ENCODE measurements at regions not wholly inside any gene's neighbourhood (a gene's known extent, or its start where the extent isn't known, plus 50 kb on each side); places are given as distances from the start of the nearest gene placed in this dataset.

GRCh38 chr6:10196090-10196489, 218.8 kb downstream of the TFAP2A start:
- no peak overlapping the region for H2AFZ ChIP-seq (ENCODE audit: low read length)

More at GRCh38 chr6:10196090-10196489, 218.8 kb downstream of the TFAP2A start:
- no peak overlapping the region for H3T11ph ChIP-seq (ENCODE audit: low read length)
- 0 out of 4 replicates have a peak, but pooled peaks cover 0 to 4% of the 10 kb centered on the region in 2 experiments for H3K4me1 Mint-ChIP-seq
- no peak for TF ChIP-seq CTCF (conservative IDR thresholded peaks at IDR 0.05)
- no peak overlapping the region for H2BK5ac ChIP-seq (ENCODE audit: insufficient read length, low read length)
- H4K91ac ChIP-seq (ENCODE audit: insufficient read length, low read depth, low read length) = no peak overlapping the region
- H3K79me2 ChIP-seq (ENCODE audit: insufficient read depth, low read length) = no peaks in the 10 kb centered on the region
- H3K4me1 ChIP-seq (ENCODE audit: insufficient read depth, low read length) = no peaks in the 10 kb centered on the region
- H3K56ac ChIP-seq (ENCODE audit: insufficient read length, low read depth, low read length) = no peak overlapping the region
- H3K36me3 Mint-ChIP-seq (ENCODE audit: insufficient read depth in 1 of 3, low read depth in 3 of 3) = no peaks in the 10 kb centered on the region; a peak in 1 of 7 replicates
- peaks cover 5 to 7% of the 10 kb centered on the region in 2 experiments; a peak in 2 of 5 replicates for H3K9me3 Mint-ChIP-seq
- no peaks in the 10 kb centered on the region for H3K27me3 Mint-ChIP-seq (ENCODE audit: low read depth)
- H3K4me2 ChIP-seq (ENCODE audit: insufficient read depth, insufficient read length, low read length) = no peak overlapping the region
- H3K23ac ChIP-seq (ENCODE audit: insufficient read length, low read depth, low read length) = no peak overlapping the region
- H2BK20ac ChIP-seq (ENCODE audit: low read depth, low read length, poor library complexity, severe bottlenecking) = no peak overlapping the region
- no peak overlapping the region for H3K14ac ChIP-seq (ENCODE audit: insufficient read depth, low read length)
- no peaks in the 10 kb centered on the region for H3K79me1 ChIP-seq (ENCODE audit: insufficient read depth, low read depth, low read length, poor library complexity, severe bottlenecking)
- no peak overlapping the region for H3K4me3 Mint-ChIP-seq
- H3K9ac ChIP-seq (ENCODE audit: extremely low read depth, insufficient read length, low read length) = no peak overlapping the region
- H4K20me1 ChIP-seq (ENCODE audit: control insufficient read depth, insufficient read depth, insufficient read length) = no peaks in the 10 kb centered on the region
- no peak overlapping the region for H2BK12ac ChIP-seq (ENCODE audit: insufficient read length, low read depth, low read length)
- no peak overlapping the region for H3K27ac Mint-ChIP-seq
- H4K5ac ChIP-seq (ENCODE audit: insufficient read length, low read depth, low read length) = no peak overlapping the region
- no peak overlapping the region for H3K18ac ChIP-seq (ENCODE audit: insufficient read length, low read depth, low read length)
- H3K4ac ChIP-seq (ENCODE audit: low read depth, low read length) = no peak overlapping the region
- no peaks in the 10 kb centered on the region for H3K23me2 ChIP-seq (ENCODE audit: insufficient read length, low read depth, low read length, poor library complexity, severe bottlenecking)
- DNase-seq = no peak
- WGBS (ENCODE audit: extremely low coverage, insufficient read length, low lambda C conversion rate) = no CpG with 5 or more reads among the region's 5 CpGs
- H2BK120ac ChIP-seq (ENCODE audit: low read depth, low read length, poor library complexity, severe bottlenecking) = no peak overlapping the region
- no peak overlapping the region for H3K27ac ChIP-seq (ENCODE audit: insufficient read length, low read depth, low read length)
- H2BK15ac ChIP-seq (ENCODE audit: low read depth, low read length) = no peak overlapping the region
- H3K27me3 ChIP-seq (ENCODE audit: insufficient read depth, low read length) = no peaks in the 10 kb centered on the region
- H2AK5ac ChIP-seq (ENCODE audit: insufficient read length, low read length) = no peak overlapping the region
- no peaks in the 10 kb centered on the region for H3K9me3 ChIP-seq (ENCODE audit: control insufficient read depth, low read depth, low read length)
- H4K8ac ChIP-seq (replicated peaks; ENCODE audit: insufficient read length, low read depth, low read length) = no peak overlapping the region

Data from H9 (cell line).